ENCODE measurements at regions not wholly inside any gene's neighbourhood (a gene's known extent, or its start where the extent isn't known, plus 50 kb on each side); places are given as distances from the start of the nearest gene placed in this dataset.
"Not testable (repeated sequence)": the region's sequence is repeated elsewhere in the genome, so short reads cannot be mapped to it uniquely, and the experiment has no call there.

- DNase-seq (ENCODE audit: low read depth), result no peak
- H3K4me3 ChIP-seq (ENCODE audit: low read depth, low read length), result no peak overlapping the region
- no peak for TF ChIP-seq POLR2A (IDR thresholded peaks at IDR 0.05; ENCODE audit: extremely low read depth, insufficient read length)
- TF ChIP-seq MAX (IDR thresholded peaks at IDR 0.05; ENCODE audit: low read depth, low read length), result no peak
- TF ChIP-seq MYC (IDR thresholded peaks at IDR 0.05; ENCODE audit: low read depth, low read length), result no peak
- no peak for TF ChIP-seq CTCF (IDR thresholded peaks at IDR 0.05; ENCODE audit: low read depth, low read length)
These were observed 60.3 kb upstream of the ZNF81 start for GRCh38 chrX:47776292-47777006.

GRCh38 chrX:47772764-47773163 lies 63.9 kb upstream of the ZNF81 start:
- no peak for DNase-seq (ENCODE audit: low read depth)
- no peak for TF ChIP-seq MAX (IDR thresholded peaks at IDR 0.05; ENCODE audit: low read depth, low read length)
- H3K4me3 ChIP-seq (ENCODE audit: low read depth, low read length), result no peak overlapping the region

DNA sequence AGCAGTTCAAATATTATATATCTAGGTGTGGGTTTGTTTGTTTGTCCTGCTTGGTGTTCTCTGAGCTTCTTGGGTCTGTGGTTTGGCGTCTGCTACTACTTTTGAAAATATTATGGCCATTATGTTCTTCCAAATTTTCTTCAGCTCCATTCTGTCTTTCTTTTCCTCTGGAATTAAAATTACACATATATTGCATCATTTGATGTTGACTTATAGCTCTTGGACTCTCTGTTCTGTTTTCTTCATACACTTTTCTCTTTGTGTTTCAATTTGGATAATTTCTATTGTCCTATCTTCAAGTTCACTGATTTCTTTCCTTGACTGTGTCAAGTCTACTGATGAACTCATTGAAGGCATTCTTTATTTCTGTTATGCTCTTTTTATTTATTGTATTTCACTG lies 65.2 kb upstream of the ZNF81 start:
- no peak overlapping the region for H3K4me3 ChIP-seq (ENCODE audit: low read depth, low read length)
- no peak for DNase-seq (ENCODE audit: low read depth)
- TF ChIP-seq MYC (IDR thresholded peaks at IDR 0.05; ENCODE audit: low read depth, low read length) (no peak), POLR2A (IDR thresholded peaks at IDR 0.05; ENCODE audit: extremely low read depth, insufficient read length) (no peak), MAX (IDR thresholded peaks at IDR 0.05; ENCODE audit: low read depth, low read length) (no peak), CTCF (IDR thresholded peaks at IDR 0.05; ENCODE audit: low read depth, low read length) (no peak)

DNA sequence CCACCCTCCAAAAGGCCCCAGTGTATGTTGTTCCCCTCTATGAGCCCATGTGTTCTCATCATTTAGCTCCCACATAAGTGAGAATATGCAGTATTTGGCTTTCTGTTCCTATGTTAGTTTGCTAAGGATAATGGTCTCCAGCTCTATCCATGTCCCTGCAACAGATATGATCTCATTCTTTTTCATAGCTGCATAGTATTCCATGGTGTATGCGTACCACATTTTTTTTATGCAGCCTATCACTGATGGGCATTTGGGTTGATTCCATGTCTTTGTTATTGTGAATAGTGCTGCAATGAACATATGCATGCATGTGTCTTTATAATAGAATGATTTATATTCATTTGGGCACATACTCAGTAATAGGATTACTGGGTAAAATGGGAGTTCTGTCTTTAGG lies 73.9 kb upstream of the ZNF81 start:
- not testable (repeated sequence) for H3K4me3 ChIP-seq (ENCODE audit: low read depth, low read length); DNase-seq (ENCODE audit: low read depth)

DNA sequence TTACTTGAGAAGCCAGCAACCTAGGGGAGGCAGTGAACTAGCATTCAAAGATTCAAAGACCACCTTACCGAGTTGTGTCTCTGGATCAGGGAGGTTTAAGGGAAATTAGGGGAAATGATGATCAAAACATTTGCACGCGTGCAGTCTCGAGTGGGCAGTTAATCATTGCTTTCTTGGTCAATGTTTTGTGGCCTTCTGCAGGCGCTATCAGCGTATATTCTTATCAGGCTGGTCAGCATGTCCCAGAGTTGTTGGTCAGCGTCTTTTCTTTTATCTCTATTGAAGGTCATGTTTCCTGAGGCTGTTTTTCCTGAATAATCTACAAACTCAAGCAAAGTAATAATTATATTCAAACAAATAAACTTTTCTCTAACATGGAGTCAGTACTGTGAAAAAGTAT lies 84.0 kb upstream of the ZNF81 start:
- H3K4me3 ChIP-seq (ENCODE audit: low read depth, low read length), result no peak overlapping the region
- no peak for DNase-seq (ENCODE audit: low read depth)
- TF ChIP-seq CTCF (IDR thresholded peaks at IDR 0.05; ENCODE audit: low read depth, low read length), result no peak
- TF ChIP-seq MYC (IDR thresholded peaks at IDR 0.05; ENCODE audit: low read depth, low read length), result no peak
- TF ChIP-seq MAX (IDR thresholded peaks at IDR 0.05; ENCODE audit: low read depth, low read length), result no peak
- no peak for TF ChIP-seq POLR2A (IDR thresholded peaks at IDR 0.05; ENCODE audit: extremely low read depth, insufficient read length)

- no peak for TF ChIP-seq MAX (IDR thresholded peaks at IDR 0.05; ENCODE audit: low read depth, low read length)
- peak; percentile 46 for TF ChIP-seq CTCF (IDR thresholded peaks at IDR 0.05; ENCODE audit: low read depth, low read length)
- no peak overlapping the region for H3K4me3 ChIP-seq (ENCODE audit: low read depth, low read length)
- peak; percentile 40 for DNase-seq (ENCODE audit: low read depth)
These were observed 85.0 kb upstream of the ZNF81 start for GRCh38 chrX:47751670-47752069.

Data from NB4 (cell line).